ENCODE measurements at regions not wholly inside any gene's neighbourhood (a gene's known extent, or its start where the extent isn't known, plus 50 kb on each side); places are given as distances from the start of the nearest gene placed in this dataset.

- TF ChIP-seq POLR2A (IDR thresholded peaks at IDR 0.05): no peak
- TF ChIP-seq, protein P1, sequence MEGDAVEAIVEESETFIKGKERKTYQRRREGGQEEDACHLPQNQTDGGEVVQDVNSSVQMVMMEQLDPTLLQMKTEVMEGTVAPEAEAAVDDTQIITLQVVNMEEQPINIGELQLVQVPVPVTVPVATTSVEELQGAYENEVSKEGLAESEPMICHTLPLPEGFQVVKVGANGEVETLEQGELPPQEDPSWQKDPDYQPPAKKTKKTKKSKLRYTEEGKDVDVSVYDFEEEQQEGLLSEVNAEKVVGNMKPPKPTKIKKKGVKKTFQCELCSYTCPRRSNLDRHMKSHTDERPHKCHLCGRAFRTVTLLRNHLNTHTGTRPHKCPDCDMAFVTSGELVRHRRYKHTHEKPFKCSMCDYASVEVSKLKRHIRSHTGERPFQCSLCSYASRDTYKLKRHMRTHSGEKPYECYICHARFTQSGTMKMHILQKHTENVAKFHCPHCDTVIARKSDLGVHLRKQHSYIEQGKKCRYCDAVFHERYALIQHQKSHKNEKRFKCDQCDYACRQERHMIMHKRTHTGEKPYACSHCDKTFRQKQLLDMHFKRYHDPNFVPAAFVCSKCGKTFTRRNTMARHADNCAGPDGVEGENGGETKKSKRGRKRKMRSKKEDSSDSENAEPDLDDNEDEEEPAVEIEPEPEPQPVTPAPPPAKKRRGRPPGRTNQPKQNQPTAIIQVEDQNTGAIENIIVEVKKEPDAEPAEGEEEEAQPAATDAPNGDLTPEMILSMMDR (IDR thresholded peaks at IDR 0.05): no peak
Measured at GRCh38 chr2:39573276-39573675, 92.4 kb upstream of the TMEM178A start.
